Brain microvascular endothelial cell (primary cell): ENCODE measurements at regions not wholly inside any gene's neighbourhood (a gene's known extent, or its start where the extent isn't known, plus 50 kb on each side); places are given as distances from the start of the nearest gene placed in this dataset.

Source experiments
- DNase-seq: peaks from one replicate; pipeline ENCODE4 v3.0.0-alpha.2; 2020
- H3K27ac ChIP-seq: fragments of 250-450 bp; sonication (Bioruptor Pico); 2 replicates; pipeline ENCODE4 v1.5.1; 2020; ENCODE audit warnings: mild to moderate bottlenecking, moderate library complexity
- H3K27me3 ChIP-seq: fragments of 250-450 bp; sonication (Bioruptor Pico); replicated peaks from 2 replicates; pipeline ENCODE4 v1.5.1; 2020; ENCODE audit warnings: mild to moderate bottlenecking
- H3K36me3 ChIP-seq: fragments of 250-450 bp; sonication (Bioruptor Pico); replicated peaks from 2 replicates; pipeline ENCODE4 v1.5.1; 2020; ENCODE audit warnings: mild to moderate bottlenecking
- H3K4me3 ChIP-seq: 2 replicates; pipeline ENCODE4 v1.5.1; 2011; ENCODE audit warnings: low read depth, mild to moderate bottlenecking, control low read depth, low read length, moderate library complexity
- CTCF ChIP-seq: IDR thresholded peaks from 2 replicates; pipeline ENCODE4 v1.5.1; 2011; ENCODE audit warnings: low read depth, mild to moderate bottlenecking, moderate library complexity, low read length, control low read depth, inconsistent platforms; ENCODE audit errors: missing control alignments
- in situ Hi-C: cut with HindIII; loops from 2 replicates; pipeline ENCODE4 v1.10.0; 2017; ENCODE audit warnings: low sequenced_read_pairs, low pct_ligation_motif_present

- in situ Hi-C loops: no loop called here
- no peak for TF ChIP-seq CTCF
- no peak overlapping the region for H3K27ac ChIP-seq
- no peaks in the 10 kb centered on the region for H3K36me3 ChIP-seq
- no peak for DNase-seq
- no peak overlapping the region for H3K4me3 ChIP-seq
- no peaks in the 10 kb centered on the region for H3K27me3 ChIP-seq
These were observed 311.2 kb upstream of the FAT3 start for GRCh38 chr11:91913407-91913806.

- H3K27me3 ChIP-seq: no peaks in the 10 kb centered on the region
- H3K36me3 ChIP-seq: no peaks in the 10 kb centered on the region
- H3K27ac ChIP-seq: no peak overlapping the region
- DNase-seq: no peak
- TF ChIP-seq CTCF: no peak
- in situ Hi-C loops: no loop called here
- no peak overlapping the region for H3K4me3 ChIP-seq
These were observed 312.3 kb upstream of the FAT3 start for GRCh38 chr11:91912322-91912721.

- Histone ChIP-seq H3K27ac (no peak overlapping the region), H3K36me3 (no peaks in the 10 kb centered on the region), H3K4me3 (no peak overlapping the region), H3K27me3 (no peaks in the 10 kb centered on the region)
- no peak for DNase-seq
- in situ Hi-C loops: no loop called here
- no peak for TF ChIP-seq CTCF
These were observed 317.6 kb upstream of the FAT3 start for GRCh38 chr11:91906871-91907624.

- Histone ChIP-seq H3K36me3 (no peaks in the 10 kb centered on the region), H3K4me3 (no peak overlapping the region), H3K27ac (no peak overlapping the region), H3K27me3 (no peaks in the 10 kb centered on the region)
- in situ Hi-C loops: no loop called here
- TF ChIP-seq CTCF: no peak
- DNase-seq: no peak
These were observed 319.5 kb upstream of the FAT3 start for GRCh38 chr11:91904792-91905785.

GRCh38 chr11:91902312-91902711, 322.3 kb upstream of the FAT3 start:
- Histone ChIP-seq H3K27me3 (no peaks in the 10 kb centered on the region), H3K36me3 (no peaks in the 10 kb centered on the region), H3K4me3 (no peak overlapping the region), H3K27ac (no peak overlapping the region)
- no peak for TF ChIP-seq CTCF
- in situ Hi-C loops: no loop called here
- no peak for DNase-seq
